Activated CD8-positive, alpha-beta memory T cell treated with anti-CD3 and anti-CD28 coated beads, Interleukin-2, amount 10 ng/mL, durations not matched to agents 7 days and 5 days (primary cell): ENCODE measurements at regions not wholly inside any gene's neighbourhood (a gene's known extent, or its start where the extent isn't known, plus 50 kb on each side); places are given as distances from the start of the nearest gene placed in this dataset.

ENCODE experiments used
- ATAC-seq: fragments of 150-1000 bp; cut with Tn5 transposase; one replicate; pipeline ENCODE4 v1.10.0; 2021; ENCODE audit warnings: moderate library complexity
- CTCF ChIA-PET: fragments of 350-600 bp; sonication (Branson Sonifier 250); formaldehyde crosslinking; loops from one replicate; lab custom pipeline; 2021; ENCODE audit warnings: antibody characterized with exemption; lab: Charles Lee
- DNase-seq: peaks from one replicate; pipeline ENCODE4 v3.0.0-alpha.2; 2020
- H3K27ac Mint-ChIP-seq: one replicate; pipeline ENCODE4 v1.8.0; 2021; ENCODE audit warnings: mild to moderate bottlenecking, mixed read lengths
- H3K27me3 Mint-ChIP-seq: one replicate; pipeline ENCODE4 v1.8.0; 2021; ENCODE audit warnings: mixed read lengths
- H3K36me3 Mint-ChIP-seq: one replicate; pipeline ENCODE4 v1.8.0; 2021; ENCODE audit warnings: mild to moderate bottlenecking, mixed read lengths
- H3K4me1 Mint-ChIP-seq: one replicate; pipeline ENCODE4 v1.8.0; 2021; ENCODE audit warnings: mixed read lengths
- H3K4me3 Mint-ChIP-seq: one replicate; pipeline ENCODE4 v1.8.0; 2021; ENCODE audit warnings: mild to moderate bottlenecking, moderate library complexity, mixed read lengths
- H3K9me3 Mint-ChIP-seq: one replicate; pipeline ENCODE4 v1.8.0; 2022; ENCODE audit warnings: low read depth, mixed read lengths

GRCh38 chr4:136575146-136575545 lies 957.1 kb downstream of the PCDH18 start:
- no peak for DNase-seq
- H3K27ac Mint-ChIP-seq: no peak overlapping the region
- no peak overlapping the region for H3K4me3 Mint-ChIP-seq
- CTCF ChIA-PET: no interaction called here
- H3K27me3 Mint-ChIP-seq: no peaks in the 10 kb centered on the region
- peaks cover 5% of the 10 kb centered on the region for H3K4me1 Mint-ChIP-seq
- peaks cover 6% of the 10 kb centered on the region for H3K9me3 Mint-ChIP-seq
- no peaks in the 10 kb centered on the region for H3K36me3 Mint-ChIP-seq
- no peak for ATAC-seq

GRCh38 chr4:136573460-136573859 lies 958.8 kb downstream of the PCDH18 start:
- Mint-ChIP-seq H3K9me3 (peaks cover 6% of the 10 kb centered on the region), H3K4me3 (no peak overlapping the region), H3K4me1 (peaks cover 5% of the 10 kb centered on the region), H3K27ac (no peak overlapping the region), H3K36me3 (no peaks in the 10 kb centered on the region), H3K27me3 (no peaks in the 10 kb centered on the region)
- CTCF ChIA-PET: no interaction called here
- ATAC-seq (no peak), DNase-seq (no peak)

GRCh38 chr4:136571315-136571714 lies 961.0 kb downstream of the PCDH18 start:
- Mint-ChIP-seq H3K4me3 (peak overlapping the region; percentile 29), H3K27ac (no peak overlapping the region), H3K9me3 (peaks cover 4% of the 10 kb centered on the region), H3K27me3 (no peaks in the 10 kb centered on the region), H3K4me1 (peaks cover 5% of the 10 kb centered on the region), H3K36me3 (no peaks in the 10 kb centered on the region)
- ATAC-seq (no peak), DNase-seq (no peak)
- CTCF ChIA-PET: no interaction called here

- DNase-seq: no peak
- Mint-ChIP-seq H3K36me3 (no peaks in the 10 kb centered on the region), H3K9me3 (no peaks in the 10 kb centered on the region), H3K4me3 (no peak overlapping the region), H3K27ac (no peak overlapping the region), H3K4me1 (no peaks in the 10 kb centered on the region), H3K27me3 (no peaks in the 10 kb centered on the region)
- CTCF ChIA-PET: no interaction called here
- ATAC-seq: no peak
Observed at GRCh38 chr4:136562834-136563233, 969.5 kb downstream of the PCDH18 start.

GRCh38 chr4:136558940-136559494 lies 973.3 kb downstream of the PCDH18 start:
- H3K27ac Mint-ChIP-seq: no peak overlapping the region
- no peaks in the 10 kb centered on the region for H3K4me1 Mint-ChIP-seq
- DNase-seq: no peak
- ATAC-seq: no peak
- H3K36me3 Mint-ChIP-seq: no peaks in the 10 kb centered on the region
- H3K9me3 Mint-ChIP-seq: no peaks in the 10 kb centered on the region
- CTCF ChIA-PET: no interaction called here
- no peak overlapping the region for H3K4me3 Mint-ChIP-seq
- H3K27me3 Mint-ChIP-seq: no peaks in the 10 kb centered on the region

GRCh38 chr4:136557396-136557795 lies 974.9 kb downstream of the PCDH18 start:
- H3K9me3 Mint-ChIP-seq: no peaks in the 10 kb centered on the region
- H3K27me3 Mint-ChIP-seq: no peaks in the 10 kb centered on the region
- H3K27ac Mint-ChIP-seq: no peak overlapping the region
- no peaks in the 10 kb centered on the region for H3K4me1 Mint-ChIP-seq
- H3K4me3 Mint-ChIP-seq: no peak overlapping the region
- no peak for ATAC-seq
- CTCF ChIA-PET: no interaction called here
- H3K36me3 Mint-ChIP-seq: no peaks in the 10 kb centered on the region
- no peak for DNase-seq

- ATAC-seq (no peak), DNase-seq (no peak)
- H3K36me3 Mint-ChIP-seq: no peaks in the 10 kb centered on the region
- no peak overlapping the region for H3K27ac Mint-ChIP-seq
- CTCF ChIA-PET: no interaction called here
- H3K9me3 Mint-ChIP-seq: no peaks in the 10 kb centered on the region
- H3K4me3 Mint-ChIP-seq: no peak overlapping the region
- H3K27me3 Mint-ChIP-seq: no peaks in the 10 kb centered on the region
- H3K4me1 Mint-ChIP-seq: no peaks in the 10 kb centered on the region
Observed at GRCh38 chr4:136554033-136554432, 978.3 kb downstream of the PCDH18 start.

GRCh38 chr4:136551753-136552152 lies 980.5 kb downstream of the PCDH18 start:
- CTCF ChIA-PET: no interaction called here
- Mint-ChIP-seq H3K4me1 (no peaks in the 10 kb centered on the region), H3K27ac (no peak overlapping the region), H3K9me3 (no peaks in the 10 kb centered on the region), H3K27me3 (no peaks in the 10 kb centered on the region), H3K4me3 (no peak overlapping the region), H3K36me3 (no peaks in the 10 kb centered on the region)
- no peak for DNase-seq
- no peak for ATAC-seq

- no peak overlapping the region for H3K4me3 Mint-ChIP-seq
- no peak for DNase-seq
- no peaks in the 10 kb centered on the region for H3K36me3 Mint-ChIP-seq
- CTCF ChIA-PET: no interaction called here
- H3K4me1 Mint-ChIP-seq: no peaks in the 10 kb centered on the region
- H3K9me3 Mint-ChIP-seq: no peaks in the 10 kb centered on the region
- ATAC-seq: no peak
- H3K27me3 Mint-ChIP-seq: no peaks in the 10 kb centered on the region
- no peak overlapping the region for H3K27ac Mint-ChIP-seq
Observed at GRCh38 chr4:136540747-136541146, 991.5 kb downstream of the PCDH18 start.

- peaks cover 2% of the 10 kb centered on the region for H3K9me3 Mint-ChIP-seq
- no peaks in the 10 kb centered on the region for H3K4me1 Mint-ChIP-seq
- ATAC-seq: no peak
- H3K27ac Mint-ChIP-seq: no peak overlapping the region
- no peaks in the 10 kb centered on the region for H3K27me3 Mint-ChIP-seq
- CTCF ChIA-PET: no interaction called here
- no peaks in the 10 kb centered on the region for H3K36me3 Mint-ChIP-seq
- no peak for DNase-seq
- no peak overlapping the region for H3K4me3 Mint-ChIP-seq
Observed at GRCh38 chr4:136528131-136528530, 1004.2 kb downstream of the PCDH18 start.

- no peak overlapping the region for H3K27ac Mint-ChIP-seq
- no peaks in the 10 kb centered on the region for H3K27me3 Mint-ChIP-seq
- no peaks in the 10 kb centered on the region for H3K9me3 Mint-ChIP-seq
- DNase-seq (no peak), ATAC-seq (no peak)
- H3K4me1 Mint-ChIP-seq: no peaks in the 10 kb centered on the region
- no peaks in the 10 kb centered on the region for H3K36me3 Mint-ChIP-seq
- no peak overlapping the region for H3K4me3 Mint-ChIP-seq
- CTCF ChIA-PET: no interaction called here
Observed at GRCh38 chr4:136526517-136526916, 1005.8 kb downstream of the PCDH18 start.

- Mint-ChIP-seq H3K4me1 (no peaks in the 10 kb centered on the region), H3K27me3 (no peaks in the 10 kb centered on the region), H3K4me3 (no peak overlapping the region), H3K36me3 (no peaks in the 10 kb centered on the region), H3K27ac (no peak overlapping the region), H3K9me3 (peaks cover 5% of the 10 kb centered on the region)
- CTCF ChIA-PET: no interaction called here
- DNase-seq (no peak), ATAC-seq (no peak)
Observed at GRCh38 chr4:136524039-136524438, 1008.3 kb downstream of the PCDH18 start.

GRCh38 chr4:136516371-136516770 lies 1015.9 kb downstream of the PCDH18 start:
- no peak for DNase-seq
- Mint-ChIP-seq H3K36me3 (no peaks in the 10 kb centered on the region), H3K27ac (no peak overlapping the region), H3K9me3 (peaks cover 7% of the 10 kb centered on the region), H3K27me3 (no peaks in the 10 kb centered on the region), H3K4me1 (no peaks in the 10 kb centered on the region), H3K4me3 (no peak overlapping the region)
- no peak for ATAC-seq
- CTCF ChIA-PET: no interaction called here

- CTCF ChIA-PET: no interaction called here
- Mint-ChIP-seq H3K4me1 (no peaks in the 10 kb centered on the region), H3K4me3 (no peak overlapping the region), H3K27me3 (no peaks in the 10 kb centered on the region), H3K27ac (no peak overlapping the region), H3K36me3 (no peaks in the 10 kb centered on the region), H3K9me3 (peaks cover 5% of the 10 kb centered on the region)
- no peak for DNase-seq
- ATAC-seq: no peak
Observed at GRCh38 chr4:136505020-136505419, 1027.3 kb downstream of the PCDH18 start.

GRCh38 chr4:136495851-136496250 lies 1036.4 kb downstream of the PCDH18 start:
- Mint-ChIP-seq H3K27ac (no peak overlapping the region), H3K4me1 (no peaks in the 10 kb centered on the region), H3K4me3 (no peak overlapping the region), H3K9me3 (peaks cover 10% of the 10 kb centered on the region), H3K27me3 (no peaks in the 10 kb centered on the region), H3K36me3 (no peaks in the 10 kb centered on the region)
- ATAC-seq: no peak
- CTCF ChIA-PET: no interaction called here
- no peak for DNase-seq
